GM18511 (cell line): ENCODE measurements at regions not wholly inside any gene's neighbourhood (a gene's known extent, or its start where the extent isn't known, plus 50 kb on each side); places are given as distances from the start of the nearest gene placed in this dataset.

ENCODE experiments used
- ATAC-seq: cut with Tn5 transposase; IDR thresholded peaks from one replicate; pipeline ENCODE4 v1.9.1; 2021; ENCODE audit warnings: mild to moderate bottlenecking, moderate library complexity; ENCODE audit not compliant: unreplicated experiment

- no peak for ATAC-seq
Measured at GRCh38 chr17:45708707-45709290, 75.3 kb upstream of the CRHR1 start.

- ATAC-seq, result no peak
Measured at GRCh38 chr17:45709728-45710288, 74.3 kb upstream of the CRHR1 start.

GRCh38 chr17:45715787-45716186, 68.3 kb upstream of the CRHR1 start:
- ATAC-seq, result no peak

- ATAC-seq, result no peak
Measured at GRCh38 chr17:45718791-45719190, 65.3 kb upstream of the CRHR1 start.

- no peak for ATAC-seq
Measured at GRCh38 chr17:45719335-45720071, 64.6 kb upstream of the CRHR1 start.

- no peak for ATAC-seq
Measured at GRCh38 chr17:45720386-45720785, 63.7 kb upstream of the CRHR1 start.

- ATAC-seq, result no peak
Measured at GRCh38 chr17:45722161-45722560, 62.0 kb upstream of the CRHR1 start.

- no peak for ATAC-seq
Measured at GRCh38 chr17:45729294-45729907, 54.7 kb upstream of the CRHR1 start.

GRCh38 chr17:45730192-45730591, 53.9 kb upstream of the CRHR1 start:
- no peak for ATAC-seq

- no peak for ATAC-seq
Measured at GRCh38 chr17:45731459-45731858, 52.7 kb upstream of the CRHR1 start.

GRCh38 chr17:45732926-45733505, 51.1 kb upstream of the CRHR1 start:
- no peak for ATAC-seq

- ATAC-seq, result no peak
Measured at GRCh38 chr17:45733781-45734180, 50.3 kb upstream of the CRHR1 start.
